ENCODE measurements at regions not wholly inside any gene's neighbourhood (a gene's known extent, or its start where the extent isn't known, plus 50 kb on each side); places are given as distances from the start of the nearest gene placed in this dataset.
"Not testable (repeated sequence)": the region's sequence is repeated elsewhere in the genome, so short reads cannot be mapped to it uniquely, and the experiment has no call there.

DNA sequence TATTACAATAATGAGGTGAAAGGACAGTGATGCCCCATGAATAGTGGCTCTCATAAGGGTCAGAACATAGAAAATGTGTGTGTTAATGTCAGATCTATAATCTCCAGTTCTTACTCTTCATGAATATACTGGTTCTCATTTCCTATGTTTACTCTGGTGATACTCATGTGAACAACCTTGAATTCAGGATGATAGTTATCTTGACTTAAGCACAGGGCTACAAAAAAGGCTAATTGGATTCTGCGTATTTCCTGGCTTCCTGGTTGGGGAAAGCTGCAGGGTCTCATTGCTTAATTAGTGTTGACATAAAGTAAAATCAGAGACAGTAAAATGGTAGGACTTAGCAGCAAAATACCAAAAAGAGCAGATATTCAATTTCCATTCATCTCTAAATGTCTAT, 1316.8 kb upstream of the RAG2 start:
- DNase-seq (ENCODE audit: low read depth in 2 of 2) = no peak

GRCh38 chr11:37908219-37908548, 1310.1 kb upstream of the RAG2 start:
- DNase-seq (ENCODE audit: low read depth in 2 of 2) = no peak

DNA sequence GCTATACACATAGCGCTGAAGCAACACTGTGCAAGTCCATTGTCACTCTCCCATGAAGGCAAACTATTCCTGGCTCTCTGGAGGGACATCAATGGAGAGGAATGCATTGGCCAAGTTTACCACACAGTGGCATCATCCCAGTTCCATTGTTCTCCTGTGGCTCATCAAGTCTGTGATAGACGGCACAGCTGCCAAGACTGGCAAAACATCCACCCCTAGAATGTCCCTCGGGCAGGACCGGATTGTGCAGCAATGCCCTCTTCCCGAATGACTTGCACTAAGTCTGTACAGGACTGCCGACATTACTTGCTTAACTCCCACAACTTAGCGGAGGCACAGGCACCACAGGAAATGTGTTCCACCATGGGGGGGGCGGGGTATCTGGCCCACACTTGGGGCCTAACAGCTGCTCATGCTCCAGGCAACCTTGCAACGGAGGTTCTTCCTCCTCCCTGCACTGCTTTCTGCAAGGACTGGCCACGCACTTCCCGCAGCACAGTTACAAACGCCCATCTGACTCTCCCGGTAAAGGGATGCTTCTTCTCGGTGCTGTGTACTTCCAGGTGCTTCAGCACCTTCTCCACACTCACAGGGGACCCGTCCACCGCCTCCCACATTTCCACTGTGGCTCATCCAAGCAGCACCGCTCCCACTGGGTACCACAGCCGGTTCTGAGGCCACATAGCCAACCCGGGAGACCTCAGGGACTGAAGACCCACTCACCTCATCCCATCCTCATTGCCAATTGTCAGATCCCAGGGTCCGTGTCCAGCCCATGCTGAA, 1309.6 kb upstream of the RAG2 start:
- no peak for DNase-seq (ENCODE audit: low read depth in 2 of 2)

DNA sequence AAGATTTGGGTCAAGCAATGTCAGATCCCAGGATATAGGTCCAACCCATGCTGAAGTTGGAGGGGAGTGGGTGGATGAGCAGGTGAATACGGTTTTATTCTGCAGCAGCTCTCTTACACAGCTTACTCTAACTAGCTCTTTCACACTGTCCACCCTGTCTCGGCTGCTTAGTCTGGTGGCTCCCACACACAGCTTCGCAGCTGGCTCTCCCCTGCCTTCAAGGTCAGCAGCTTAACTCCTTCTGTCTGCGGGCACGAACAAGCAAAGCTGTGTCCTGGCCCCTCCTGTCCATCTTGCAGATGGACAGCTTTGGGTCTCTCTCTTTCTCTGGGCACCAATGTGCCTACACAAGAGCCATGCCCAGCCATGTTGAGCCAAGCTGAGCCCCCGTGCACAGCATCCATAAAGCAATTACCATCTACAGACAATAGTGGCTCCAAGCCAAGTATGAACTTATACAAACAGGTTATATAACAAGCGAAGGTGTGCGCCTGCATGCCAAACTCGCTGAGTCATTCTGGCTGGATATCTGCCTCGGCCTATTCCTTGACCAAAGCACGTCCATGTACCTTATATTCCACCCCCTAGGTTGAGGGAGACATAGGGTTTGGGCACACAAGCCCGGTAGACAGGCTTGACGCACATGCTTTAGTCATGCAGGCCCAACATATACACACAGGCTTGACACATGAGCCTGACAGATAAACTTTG, 1307.8 kb upstream of the RAG2 start:
- no peak for DNase-seq (ENCODE audit: low read depth in 2 of 2)

DNA sequence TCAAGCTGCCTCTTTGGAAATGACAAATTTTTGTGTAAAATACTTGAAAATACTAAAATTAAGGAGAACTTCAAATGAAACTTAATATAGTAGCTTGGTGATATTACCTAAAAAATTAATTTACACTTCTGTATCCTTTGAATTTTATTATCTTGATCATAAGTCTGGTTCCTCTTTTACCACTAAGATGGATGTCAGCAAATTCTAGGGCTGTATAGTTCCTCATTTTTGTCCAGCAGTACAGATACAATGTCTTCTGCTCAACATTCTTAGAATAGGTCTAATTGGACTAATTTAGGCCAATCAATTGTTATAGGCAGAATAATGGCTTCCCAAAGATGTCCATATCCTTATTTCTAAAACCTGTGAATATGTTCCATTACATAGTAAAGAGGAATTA, 1298.0 kb upstream of the RAG2 start:
- DNase-seq (ENCODE audit: low read depth in 2 of 2) = no peak

DNA sequence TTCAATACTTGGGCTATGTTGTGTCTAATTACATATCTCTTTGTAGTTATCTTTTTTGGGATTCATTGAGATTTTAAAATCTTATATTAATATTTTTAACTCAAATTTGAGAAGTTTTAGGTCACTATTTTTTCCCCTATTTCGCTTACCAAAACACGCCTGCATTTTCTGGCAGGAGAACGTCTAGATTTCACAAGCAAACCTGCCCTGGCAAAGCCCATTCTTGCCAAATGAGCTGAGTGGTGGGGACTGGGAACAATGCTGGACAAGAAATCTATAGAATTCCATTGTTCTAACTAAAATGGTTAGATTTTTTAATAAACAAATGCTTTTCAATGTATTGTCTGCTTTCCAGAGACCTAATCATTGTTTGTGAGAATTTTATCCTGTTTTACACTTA, 1283.7 kb upstream of the RAG2 start:
- DNase-seq (ENCODE audit: low read depth in 2 of 2) = no peak

GRCh38 chr11:37861671-37862070, 1263.6 kb upstream of the RAG2 start:
- DNase-seq (ENCODE audit: low read depth in 2 of 2) = no peak

DNA sequence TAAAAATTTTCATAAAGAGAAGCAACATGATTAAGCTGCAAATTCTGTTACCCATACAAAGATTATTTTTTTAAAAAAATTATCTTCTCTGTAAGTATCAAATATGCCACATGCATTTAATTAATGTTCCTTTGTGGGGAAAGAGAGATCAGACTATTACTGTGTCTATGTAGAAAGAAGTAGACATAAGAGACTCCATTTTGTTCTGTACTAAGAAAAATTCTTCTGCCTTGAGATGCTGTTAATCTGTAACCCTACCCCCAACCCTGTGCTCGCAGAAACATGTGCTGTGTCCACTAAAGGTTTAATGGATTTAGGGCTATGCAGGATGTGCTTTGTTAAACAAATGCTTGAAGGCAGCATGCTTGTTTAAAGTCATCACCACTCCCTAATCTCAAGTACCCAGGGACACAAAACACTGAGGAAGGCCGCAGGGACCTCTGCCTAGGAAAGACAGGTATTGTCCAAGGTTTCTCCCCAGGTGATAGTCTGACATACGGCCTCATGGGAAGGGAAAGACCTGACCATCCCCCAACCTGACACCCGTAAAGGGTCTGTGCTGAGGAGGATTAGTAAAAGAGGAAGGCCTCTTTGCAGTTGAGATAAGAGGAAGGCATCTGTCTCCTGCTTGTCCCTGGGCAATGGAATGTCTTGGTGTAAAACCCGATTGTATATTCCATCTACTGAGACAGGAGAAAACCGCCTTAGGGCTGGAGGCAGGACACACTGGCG, 1260.9 kb upstream of the RAG2 start:
- DNase-seq (ENCODE audit: low read depth in 2 of 2) = not testable (repeated sequence)

DNA sequence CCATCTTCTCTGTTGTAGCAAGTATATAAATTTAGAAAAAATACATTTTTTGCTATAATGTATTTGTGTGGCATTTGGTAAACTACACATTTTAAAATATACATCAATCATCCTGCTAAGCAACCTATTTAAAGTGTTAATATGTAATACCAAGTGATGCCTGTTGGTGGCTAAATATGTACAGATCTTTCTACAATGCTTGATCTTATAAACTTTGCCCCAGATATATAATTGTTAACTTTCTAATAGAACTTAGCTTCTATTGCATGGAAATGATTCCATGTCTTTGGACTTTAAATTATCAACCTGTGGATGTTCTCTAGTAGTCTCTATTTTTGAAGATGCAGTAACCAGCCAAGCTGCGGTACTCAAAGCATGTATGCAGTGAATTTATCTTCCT, 1260.4 kb upstream of the RAG2 start:
- no peak for DNase-seq (ENCODE audit: low read depth in 2 of 2)

DNA sequence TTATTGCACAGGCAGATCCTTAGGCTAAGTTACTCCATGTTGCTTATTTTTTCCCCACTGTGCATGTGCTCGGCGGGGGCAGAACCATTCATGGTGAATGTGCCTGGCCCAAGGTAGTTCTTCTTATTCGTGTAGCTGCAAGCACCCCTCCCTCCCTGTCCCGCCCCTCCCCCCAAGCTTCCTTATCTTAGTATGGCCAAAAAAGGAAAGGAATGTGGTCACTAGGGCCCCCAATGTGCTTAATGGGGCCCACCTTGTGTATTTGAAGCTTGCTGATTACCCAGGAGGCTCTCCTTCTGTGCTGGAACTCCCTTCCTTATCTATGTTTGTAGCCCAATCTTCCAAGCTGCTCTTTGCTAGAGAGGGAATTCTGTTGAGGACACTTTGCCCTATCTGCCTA, 1259.7 kb upstream of the RAG2 start:
- DNase-seq (ENCODE audit: low read depth in 2 of 2) = no peak

DNA sequence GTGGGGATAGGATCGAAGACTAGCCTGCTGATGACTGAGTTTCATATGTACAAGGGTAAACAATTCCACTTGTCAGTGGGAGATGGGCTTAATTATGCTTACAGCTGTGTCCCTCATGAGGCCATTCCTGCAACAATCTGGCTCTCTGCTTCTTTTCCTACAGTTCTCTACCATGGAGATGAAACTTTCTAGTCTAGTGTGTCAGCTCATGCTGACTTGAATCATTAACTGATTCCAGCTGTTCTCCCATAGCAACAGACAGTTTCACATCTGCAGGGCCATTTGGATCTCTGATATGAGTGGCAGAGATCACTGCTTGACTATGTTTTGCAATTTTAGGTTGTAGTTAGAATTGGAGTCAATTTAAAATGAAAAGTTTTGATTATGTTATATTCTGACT, 1251.7 kb upstream of the RAG2 start:
- no peak for DNase-seq (ENCODE audit: low read depth in 2 of 2)

GRCh38 chr11:37843603-37844002, 1245.6 kb upstream of the RAG2 start:
- DNase-seq (ENCODE audit: low read depth in 2 of 2) = no peak

DNA sequence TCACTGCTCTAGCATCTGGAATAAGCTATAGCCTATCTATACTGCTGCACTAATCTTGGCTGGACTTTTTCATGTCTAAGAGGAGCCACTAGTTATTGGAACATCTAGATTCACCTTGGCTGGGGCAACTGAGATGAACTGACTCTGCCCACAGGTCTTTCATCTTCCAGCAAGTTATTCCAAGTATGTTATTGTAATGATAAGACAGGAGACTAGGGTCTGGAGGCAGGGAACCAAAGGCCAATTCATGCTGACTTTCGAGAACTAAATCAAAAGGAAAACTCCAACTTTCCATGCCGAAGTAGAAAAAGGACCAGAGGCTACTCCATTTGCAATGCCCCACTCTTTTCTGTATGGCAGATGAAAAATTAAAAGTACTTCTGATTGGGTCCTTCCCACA, 1243.0 kb upstream of the RAG2 start:
- DNase-seq (ENCODE audit: low read depth in 2 of 2) = no peak

- DNase-seq (ENCODE audit: low read depth in 2 of 2) = not testable (repeated sequence)
Observed at GRCh38 chr11:37840345-37840744, 1242.3 kb upstream of the RAG2 start.

GRCh38 chr11:37830529-37830928, 1232.5 kb upstream of the RAG2 start:
- DNase-seq (ENCODE audit: low read depth in 2 of 2) = no peak

GRCh38 chr11:37817727-37818270, 1219.8 kb upstream of the RAG2 start:
- no peak for DNase-seq (ENCODE audit: low read depth in 2 of 2)

DNA sequence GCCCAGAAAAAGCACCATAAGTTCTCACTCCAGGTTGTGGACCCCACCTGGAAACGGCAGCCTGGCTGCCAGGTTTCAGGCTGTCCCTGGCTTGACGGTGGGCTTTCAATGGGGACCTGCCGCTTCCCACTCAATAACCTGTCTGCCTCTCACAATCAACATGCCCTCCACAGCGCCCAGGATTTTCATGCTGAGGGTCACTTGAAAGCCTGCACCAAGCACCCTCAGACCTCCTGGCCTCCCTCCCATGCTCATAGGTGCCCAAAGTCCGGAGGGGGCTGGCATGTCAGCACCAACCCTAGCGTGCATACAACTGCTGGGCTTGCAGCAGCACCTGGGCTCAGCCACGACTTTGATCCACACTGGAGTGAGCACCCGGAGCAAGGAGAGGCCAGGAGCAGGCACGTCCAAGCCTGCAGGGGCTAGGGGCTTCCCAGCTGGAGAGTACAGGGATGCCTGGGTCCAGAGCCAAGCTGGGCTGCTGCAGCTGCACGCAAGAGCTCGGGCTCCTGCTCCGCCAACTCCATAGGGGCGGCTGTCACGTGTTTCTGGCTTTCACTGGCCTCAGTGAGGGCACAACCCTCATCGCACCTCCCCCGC, 1214.3 kb upstream of the RAG2 start:
- DNase-seq (ENCODE audit: low read depth in 2 of 2) = no peak

DNA sequence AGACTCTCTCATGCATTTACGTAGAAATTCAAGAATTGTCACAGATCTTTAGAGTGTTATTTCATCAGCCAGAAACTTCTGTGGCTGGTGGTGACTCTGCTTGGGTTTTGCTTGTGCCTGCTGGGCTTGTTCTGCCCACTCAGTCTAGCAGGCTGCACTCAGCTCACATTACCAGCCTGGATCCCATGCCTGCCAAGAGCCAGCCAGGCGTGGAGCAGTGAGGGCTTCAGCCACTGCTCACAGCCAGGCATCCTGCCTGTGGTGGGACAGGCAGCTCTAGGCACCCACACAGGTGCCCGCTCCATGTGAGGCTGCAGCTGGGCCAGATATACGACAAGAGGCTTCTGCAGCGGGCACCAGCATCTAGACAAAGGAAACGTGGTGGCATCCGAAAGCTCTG, 1213.3 kb upstream of the RAG2 start:
- DNase-seq (ENCODE audit: low read depth in 2 of 2) = no peak

- no peak for DNase-seq (ENCODE audit: low read depth in 2 of 2)
Observed at GRCh38 chr11:37804666-37805065, 1206.6 kb upstream of the RAG2 start.

- DNase-seq (ENCODE audit: low read depth in 2 of 2) = no peak
Observed at GRCh38 chr11:37788141-37788877, 1190.3 kb upstream of the RAG2 start.

GRCh38 chr11:37786214-37786755, 1188.2 kb upstream of the RAG2 start:
- DNase-seq (ENCODE audit: low read depth in 2 of 2) = no peak
